D721Med (cell line): ENCODE measurements at regions not wholly inside any gene's neighbourhood (a gene's known extent, or its start where the extent isn't known, plus 50 kb on each side); places are given as distances from the start of the nearest gene placed in this dataset.

Experiments
- DNase-seq: peaks from one replicate; pipeline ENCODE4 v3.0.0; 2011; ENCODE audit warnings: low spot score; ENCODE audit not compliant: insufficient read length
- FAIRE-seq: peaks from 2 replicates; lab custom pipeline; 2011; peaks lifted over from hg19 to GRCh38; lab: Jason Lieb, UNC
- TF ChIP-seq, protein P1 (sequence below): IDR thresholded peaks from 2 replicates; pipeline ENCODE4 v1.5.1; 2012; ENCODE audit warnings: mild to moderate bottlenecking, control low read depth; ENCODE audit not compliant: insufficient read depth; ENCODE audit errors: missing control alignments

DNA sequence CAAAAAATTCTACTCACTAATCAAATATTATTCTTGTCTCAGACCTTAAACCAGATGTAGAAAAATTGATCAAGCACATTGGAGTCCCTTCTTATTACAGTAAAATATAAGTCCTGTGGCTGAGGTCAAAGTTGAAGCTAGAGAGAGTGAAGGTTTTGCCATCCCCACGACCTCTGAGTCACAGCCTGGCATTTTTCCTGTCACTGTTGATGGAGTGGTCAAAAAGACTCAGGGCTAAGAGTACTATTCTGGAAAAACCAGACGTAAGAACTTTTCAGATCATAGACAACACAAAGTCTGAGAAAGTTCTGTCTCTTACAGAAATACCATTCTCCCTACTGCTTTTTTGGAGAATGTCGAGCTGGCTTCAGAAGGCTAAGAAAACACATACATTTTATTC is 323.7 kb upstream of the ANKRD30A start:
- DNase-seq, result no peak
- TF ChIP-seq, protein P1, sequence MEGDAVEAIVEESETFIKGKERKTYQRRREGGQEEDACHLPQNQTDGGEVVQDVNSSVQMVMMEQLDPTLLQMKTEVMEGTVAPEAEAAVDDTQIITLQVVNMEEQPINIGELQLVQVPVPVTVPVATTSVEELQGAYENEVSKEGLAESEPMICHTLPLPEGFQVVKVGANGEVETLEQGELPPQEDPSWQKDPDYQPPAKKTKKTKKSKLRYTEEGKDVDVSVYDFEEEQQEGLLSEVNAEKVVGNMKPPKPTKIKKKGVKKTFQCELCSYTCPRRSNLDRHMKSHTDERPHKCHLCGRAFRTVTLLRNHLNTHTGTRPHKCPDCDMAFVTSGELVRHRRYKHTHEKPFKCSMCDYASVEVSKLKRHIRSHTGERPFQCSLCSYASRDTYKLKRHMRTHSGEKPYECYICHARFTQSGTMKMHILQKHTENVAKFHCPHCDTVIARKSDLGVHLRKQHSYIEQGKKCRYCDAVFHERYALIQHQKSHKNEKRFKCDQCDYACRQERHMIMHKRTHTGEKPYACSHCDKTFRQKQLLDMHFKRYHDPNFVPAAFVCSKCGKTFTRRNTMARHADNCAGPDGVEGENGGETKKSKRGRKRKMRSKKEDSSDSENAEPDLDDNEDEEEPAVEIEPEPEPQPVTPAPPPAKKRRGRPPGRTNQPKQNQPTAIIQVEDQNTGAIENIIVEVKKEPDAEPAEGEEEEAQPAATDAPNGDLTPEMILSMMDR, result no peak
- FAIRE-seq, result no peak

DNA sequence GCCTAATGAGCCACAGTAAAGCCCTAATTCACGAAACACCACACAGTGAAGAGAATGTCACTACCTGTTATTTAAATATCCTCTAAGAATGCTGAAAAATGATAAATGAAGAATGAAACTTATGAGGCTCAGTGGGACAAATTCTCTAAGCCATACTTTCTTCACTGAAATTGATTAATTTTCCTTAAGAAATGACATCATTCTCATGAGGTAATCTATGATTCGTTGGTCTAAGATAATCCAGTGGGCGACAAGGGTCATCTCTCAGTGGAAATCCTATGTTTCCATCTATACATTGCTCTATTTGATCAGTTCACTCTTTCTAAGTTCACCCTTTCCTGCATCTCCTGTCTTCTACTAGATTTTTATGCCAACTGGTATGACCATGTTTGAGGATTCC is 330.4 kb upstream of the ANKRD30A start:
- DNase-seq (no peak), FAIRE-seq (no peak)
- TF ChIP-seq, protein P1, result no peak

DNA sequence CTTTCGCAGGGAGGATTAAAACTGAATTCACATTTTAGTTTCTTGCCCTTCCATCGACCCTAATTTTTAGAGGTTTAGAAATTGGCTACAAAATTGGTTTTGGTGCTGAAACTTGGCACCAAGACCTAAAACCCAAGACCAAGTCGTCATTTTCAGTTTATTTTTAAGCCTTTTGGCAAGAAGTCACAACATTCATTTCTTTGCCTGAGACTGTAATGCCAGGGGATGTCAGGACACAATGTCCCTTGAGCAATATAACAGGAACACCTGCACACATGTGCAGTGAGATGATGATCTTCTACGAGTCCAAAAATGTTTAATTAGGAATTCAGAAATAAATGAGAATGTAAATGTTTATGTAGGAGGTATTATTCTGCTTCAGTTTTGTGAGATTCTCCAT is 335.4 kb upstream of the ANKRD30A start:
- TF ChIP-seq, protein P1, result no peak
- FAIRE-seq (no peak), DNase-seq (no peak)

DNA sequence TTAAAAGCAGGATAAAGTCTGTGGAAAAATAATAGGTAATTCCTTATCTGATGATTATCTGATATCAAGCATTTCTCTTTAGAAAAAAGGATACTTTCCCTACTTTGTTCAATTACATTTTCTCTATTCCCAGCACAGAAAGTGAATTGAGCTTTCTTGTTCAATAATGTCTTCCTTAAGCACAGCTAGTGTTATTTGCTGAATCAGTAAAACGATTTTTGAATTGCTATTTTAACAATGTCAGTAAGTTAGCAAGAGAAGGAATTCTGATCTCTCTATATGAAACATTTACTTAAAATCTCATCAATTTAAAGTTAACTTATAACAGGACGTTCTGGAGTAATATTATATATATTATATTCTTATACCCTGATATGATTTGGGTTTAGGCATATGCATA is 337.2 kb upstream of the ANKRD30A start:
- no peak for DNase-seq
- TF ChIP-seq, protein P1, result no peak
- FAIRE-seq, result no peak

DNA sequence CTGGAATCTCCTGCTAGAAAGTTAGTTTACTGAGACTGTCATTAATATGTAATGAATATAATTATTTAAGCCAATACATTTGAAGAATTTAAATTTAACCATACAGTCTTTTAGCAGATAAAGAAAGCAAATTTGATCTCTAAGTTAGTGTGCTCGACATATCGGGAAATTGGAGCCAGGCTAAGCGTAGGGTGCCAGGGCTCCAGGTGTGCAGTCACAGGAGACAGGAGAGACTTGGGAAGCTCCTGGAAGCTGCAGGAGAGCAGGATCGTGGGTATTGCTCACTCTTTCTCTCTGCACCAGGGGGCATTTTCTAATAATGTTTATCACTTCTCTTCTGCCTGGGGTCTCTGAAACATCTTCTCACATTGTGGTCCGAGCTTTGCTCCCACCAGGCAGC is 342.0 kb upstream of the ANKRD30A start:
- TF ChIP-seq, protein P1, result no peak
- FAIRE-seq, result no peak
- no peak for DNase-seq

DNA sequence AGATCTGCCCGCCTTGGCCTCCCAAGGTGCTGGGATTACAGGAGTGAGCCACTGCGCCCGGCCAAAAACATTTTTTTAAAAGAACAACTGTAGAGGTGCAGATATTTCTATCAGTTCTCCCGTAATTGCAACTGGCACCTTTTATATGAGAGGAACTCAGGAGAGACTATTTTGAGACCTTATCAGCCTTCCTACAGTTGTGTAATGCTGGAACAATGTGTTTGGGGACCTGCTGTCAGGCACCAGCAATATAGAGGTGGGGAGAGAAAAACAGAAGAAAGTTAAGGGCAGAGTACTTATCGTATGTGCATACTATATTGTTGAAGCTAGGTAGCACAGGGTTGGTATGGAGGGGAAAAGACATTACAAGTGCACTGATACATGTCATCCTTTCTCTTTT is 343.8 kb upstream of the ANKRD30A start:
- TF ChIP-seq, protein P1, result no peak
- FAIRE-seq (no peak), DNase-seq (no peak)

DNA sequence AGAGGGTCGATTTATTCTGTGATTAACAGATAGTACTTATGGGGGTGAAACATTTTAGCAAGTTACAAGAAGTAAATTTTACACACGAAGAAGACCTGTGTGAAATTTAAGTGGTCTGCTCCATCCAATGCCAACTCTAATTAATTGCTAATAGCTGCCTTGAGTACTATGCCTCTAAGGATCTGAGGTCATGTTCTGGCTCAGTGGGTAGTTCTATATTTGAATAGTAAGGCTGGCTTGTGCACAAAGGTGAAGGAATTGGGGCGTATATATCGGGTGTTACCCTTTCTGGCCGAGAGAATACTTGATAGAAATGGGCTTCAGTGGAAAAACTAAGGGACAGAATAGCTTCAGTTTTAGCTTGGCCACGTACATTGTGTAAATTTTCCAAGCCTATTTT is 345.2 kb upstream of the ANKRD30A start:
- DNase-seq (no peak), FAIRE-seq (no peak)
- TF ChIP-seq, protein P1, result no peak
